BLaER1 treated with 17β-estradiol and CSF1 and Interleukin-3, amounts not matched to agents 10 nM and 100 nM (cell line): ENCODE measurements at regions not wholly inside any gene's neighbourhood (a gene's known extent, or its start where the extent isn't known, plus 50 kb on each side); places are given as distances from the start of the nearest gene placed in this dataset.
"Not testable (repeated sequence)": the region's sequence is repeated elsewhere in the genome, so short reads cannot be mapped to it uniquely, and the experiment has no call there.

Experiments
- H3K27ac ChIP-seq, 11 experiments: shearing (Covaris generic); formaldehyde crosslinking; 2 replicates each; pipeline ENCODE4 v1.8.1; 2022
- H3K27me3 ChIP-seq, 11 experiments: shearing (Covaris generic); formaldehyde crosslinking; 2 replicates each; pipeline ENCODE4 v1.8.1; 2022
- H3K36me3 ChIP-seq, 11 experiments: shearing (Covaris generic); formaldehyde crosslinking; 2 replicates each; pipeline ENCODE4 v1.8.1; 2022
- H3K4me1 ChIP-seq, 10 experiments: shearing (Covaris generic); formaldehyde crosslinking; 2 replicates each; pipeline ENCODE4 v1.8.1; 2022
- H3K4me2 ChIP-seq, 11 experiments: shearing (Covaris generic); formaldehyde crosslinking; 2 replicates each; pipeline ENCODE4 v1.8.1; 2022
- H3K4me3 ChIP-seq, 10 experiments: shearing (Covaris generic); formaldehyde crosslinking; 2 replicates each; pipeline ENCODE4 v1.8.1; 2022
- H3K9ac ChIP-seq, 11 experiments: shearing (Covaris generic); formaldehyde crosslinking; 2 replicates each; pipeline ENCODE4 v1.8.1; 2022
- H3K9me3 ChIP-seq, 11 experiments: shearing (Covaris generic); formaldehyde crosslinking; replicated peaks in 1 of 11; 2 replicates each; pipeline ENCODE4 v1.8.1; 2022
- H4K20me1 ChIP-seq, 11 experiments: shearing (Covaris generic); formaldehyde crosslinking; 2 replicates each; pipeline ENCODE4 v1.8.1; 2022
- Cebpa-rat ChIP-seq, 11 experiments: shearing (Covaris generic); IDR thresholded peaks; 2 replicates each; pipeline ENCODE4 v1.8.1; 2022

GRCh38 chr5:102589661-102590060 is 90.9 kb upstream of the SLCO6A1 start:
- H3K4me3 ChIP-seq: no peak overlapping the region
- no peaks in the 10 kb centered on the region for H3K36me3 ChIP-seq
- no peak overlapping the region for H3K9ac ChIP-seq
- H3K4me1 ChIP-seq: no peaks in the 10 kb centered on the region
- H3K27me3 ChIP-seq: no peaks in the 10 kb centered on the region
- no peak overlapping the region for H3K27ac ChIP-seq
- peaks cover 0 to 17% (median 8%) of the 10 kb centered on the region in 11 experiments; a peak in 16 of 22 replicates for H3K9me3 ChIP-seq
- H3K4me2 ChIP-seq: no peak overlapping the region
- no peaks in the 10 kb centered on the region for H4K20me1 ChIP-seq
- no peak for TF ChIP-seq Cebpa-rat (IDR thresholded peaks at IDR 0.05)

GRCh38 chr5:102590467-102590866 is 91.7 kb upstream of the SLCO6A1 start:
- H3K9ac ChIP-seq: no peak overlapping the region
- no peak overlapping the region for H3K27ac ChIP-seq
- H3K4me2 ChIP-seq: no peak overlapping the region
- no peaks in the 10 kb centered on the region for H3K36me3 ChIP-seq
- H4K20me1 ChIP-seq: no peaks in the 10 kb centered on the region
- no peak overlapping the region for H3K4me3 ChIP-seq
- TF ChIP-seq Cebpa-rat (IDR thresholded peaks at IDR 0.05): no peak
- peaks cover 0 to 17% (median 8%) of the 10 kb centered on the region in 11 experiments; a peak in 16 of 22 replicates for H3K9me3 ChIP-seq
- H3K4me1 ChIP-seq: no peaks in the 10 kb centered on the region
- H3K27me3 ChIP-seq: no peaks in the 10 kb centered on the region

DNA sequence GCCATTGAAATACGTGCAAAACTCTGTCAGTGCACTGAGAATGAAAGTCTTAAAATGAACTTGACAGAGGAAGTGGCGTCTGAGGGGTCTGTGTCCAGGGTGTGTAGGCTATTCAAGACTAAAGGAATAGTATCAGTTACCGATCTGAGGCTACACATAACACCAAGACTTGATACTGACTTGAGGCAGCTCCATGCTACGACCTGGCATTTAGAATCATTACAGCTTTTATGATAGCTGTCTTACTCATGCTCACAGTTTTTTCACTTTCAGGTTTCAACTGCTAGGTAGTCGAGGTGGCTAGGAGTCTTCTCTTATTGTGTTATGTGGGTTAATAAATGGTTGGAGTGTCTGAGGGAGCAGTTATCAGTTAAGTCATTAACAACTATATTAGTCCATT is 92.8 kb upstream of the SLCO6A1 start:
- H4K20me1 ChIP-seq: no peaks in the 10 kb centered on the region
- no peak overlapping the region for H3K9ac ChIP-seq
- H3K27ac ChIP-seq: no peak overlapping the region
- H3K36me3 ChIP-seq: no peaks in the 10 kb centered on the region
- H3K9me3 ChIP-seq: peaks cover 0 to 17% (median 8%) of the 10 kb centered on the region in 11 experiments; a peak in 16 of 22 replicates
- no peak for TF ChIP-seq Cebpa-rat (IDR thresholded peaks at IDR 0.05)
- no peak overlapping the region for H3K4me3 ChIP-seq
- no peaks in the 10 kb centered on the region for H3K27me3 ChIP-seq
- H3K4me2 ChIP-seq: no peak overlapping the region
- H3K4me1 ChIP-seq: no peaks in the 10 kb centered on the region

GRCh38 chr5:102592586-102592985 is 93.8 kb upstream of the SLCO6A1 start:
- not testable (repeated sequence) for H3K27ac ChIP-seq, H3K4me3 ChIP-seq, H3K36me3 ChIP-seq, H3K4me2 ChIP-seq, H3K4me1 ChIP-seq, H3K27me3 ChIP-seq, H4K20me1 ChIP-seq, H3K9ac ChIP-seq
- peaks cover 0 to 17% (median 8%) of the 10 kb centered on the region in 11 experiments; a peak in 16 of 22 replicates for H3K9me3 ChIP-seq

DNA sequence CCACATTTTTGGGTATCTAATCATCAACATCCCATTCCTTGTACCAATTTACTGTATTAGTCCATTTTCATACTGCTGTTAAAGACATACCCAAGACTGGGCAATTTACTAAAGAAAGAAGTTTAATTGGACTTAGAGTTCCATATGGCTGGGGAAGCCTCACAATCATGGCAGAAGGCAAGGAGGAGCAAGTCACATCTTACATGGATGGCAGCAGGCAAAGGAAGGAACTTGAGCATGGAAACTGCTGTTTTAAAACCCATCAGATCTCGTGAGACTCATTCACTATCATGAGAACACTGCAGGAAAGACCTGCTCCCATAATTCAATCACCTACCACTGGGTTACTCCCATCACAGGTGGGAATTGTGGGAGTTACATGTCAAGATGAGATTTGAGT is 95.4 kb upstream of the SLCO6A1 start:
- TF ChIP-seq Cebpa-rat (IDR thresholded peaks at IDR 0.05): no peak
- H3K4me1 ChIP-seq: no peaks in the 10 kb centered on the region
- no peaks in the 10 kb centered on the region for H4K20me1 ChIP-seq
- H3K4me2 ChIP-seq: no peak overlapping the region
- no peaks in the 10 kb centered on the region for H3K36me3 ChIP-seq
- no peaks in the 10 kb centered on the region for H3K27me3 ChIP-seq
- H3K4me3 ChIP-seq: no peak overlapping the region
- no peak overlapping the region for H3K9ac ChIP-seq
- no peak overlapping the region for H3K27ac ChIP-seq
- peaks cover 0 to 17% (median 8%) of the 10 kb centered on the region in 11 experiments; a peak in 16 of 22 replicates for H3K9me3 ChIP-seq

- H3K4me1 ChIP-seq: no peaks in the 10 kb centered on the region
- H3K27me3 ChIP-seq: no peaks in the 10 kb centered on the region
- no peak overlapping the region for H3K4me3 ChIP-seq
- TF ChIP-seq Cebpa-rat (IDR thresholded peaks at IDR 0.05): no peak
- H3K27ac ChIP-seq: no peak overlapping the region
- no peak overlapping the region for H3K4me2 ChIP-seq
- H3K36me3 ChIP-seq: no peaks in the 10 kb centered on the region
- no peaks in the 10 kb centered on the region for H4K20me1 ChIP-seq
- no peak overlapping the region for H3K9ac ChIP-seq
- H3K9me3 ChIP-seq: peaks cover 0 to 17% (median 8%) of the 10 kb centered on the region in 11 experiments; a peak in 16 of 22 replicates
Measured at GRCh38 chr5:102595332-102595731, 96.5 kb upstream of the SLCO6A1 start.

- H3K4me2 ChIP-seq: 0 out of 22 replicates have a peak overlapping the region, but pooled peaks of 1 of the 11 experiments have one; percentile 1
- H3K4me1 ChIP-seq: no peaks in the 10 kb centered on the region
- no peak for TF ChIP-seq Cebpa-rat (IDR thresholded peaks at IDR 0.05)
- H3K27ac ChIP-seq: no peak overlapping the region
- no peaks in the 10 kb centered on the region for H3K27me3 ChIP-seq
- H3K9ac ChIP-seq: no peak overlapping the region
- no peak overlapping the region for H3K4me3 ChIP-seq
- H4K20me1 ChIP-seq: no peaks in the 10 kb centered on the region
- H3K36me3 ChIP-seq: no peaks in the 10 kb centered on the region
- peaks cover 0 to 17% (median 8%) of the 10 kb centered on the region in 11 experiments; a peak in 16 of 22 replicates for H3K9me3 ChIP-seq
Measured at GRCh38 chr5:102596113-102596512, 97.3 kb upstream of the SLCO6A1 start.

DNA sequence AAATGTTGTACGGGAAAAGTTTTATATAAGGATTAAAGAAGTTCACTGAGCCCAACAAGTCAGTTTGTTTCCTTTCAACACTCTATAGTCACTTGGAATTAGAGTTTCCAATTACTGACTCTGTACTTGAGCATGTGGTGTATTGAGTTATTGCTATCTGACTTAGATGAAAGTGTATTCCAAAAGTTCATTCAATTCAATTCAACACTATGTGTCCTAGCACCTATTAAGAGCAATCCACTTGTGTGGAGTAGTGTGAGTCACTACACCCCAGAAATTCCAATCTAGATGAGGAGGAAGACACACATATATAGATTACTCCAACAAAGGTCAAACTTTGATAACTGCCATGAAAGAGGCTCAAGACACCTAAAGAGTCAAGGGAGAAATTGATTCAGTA is 98.2 kb upstream of the SLCO6A1 start:
- Histone ChIP-seq H3K27me3 (no peaks in the 10 kb centered on the region), H3K4me3 (no peak overlapping the region), H3K9me3 (peaks cover 0 to 17% (median 8%) of the 10 kb centered on the region in 11 experiments; a peak in 16 of 22 replicates), H3K4me1 (peaks cover 0 to under 1% (median 0%) of the 10 kb centered on the region in 10 experiments; a peak in 2 of 20 replicates), H3K4me2 (no peak overlapping the region), H4K20me1 (no peaks in the 10 kb centered on the region), H3K27ac (no peak overlapping the region), H3K9ac (no peak overlapping the region), H3K36me3 (no peaks in the 10 kb centered on the region)
- TF ChIP-seq Cebpa-rat (IDR thresholded peaks at IDR 0.05): no peak

DNA sequence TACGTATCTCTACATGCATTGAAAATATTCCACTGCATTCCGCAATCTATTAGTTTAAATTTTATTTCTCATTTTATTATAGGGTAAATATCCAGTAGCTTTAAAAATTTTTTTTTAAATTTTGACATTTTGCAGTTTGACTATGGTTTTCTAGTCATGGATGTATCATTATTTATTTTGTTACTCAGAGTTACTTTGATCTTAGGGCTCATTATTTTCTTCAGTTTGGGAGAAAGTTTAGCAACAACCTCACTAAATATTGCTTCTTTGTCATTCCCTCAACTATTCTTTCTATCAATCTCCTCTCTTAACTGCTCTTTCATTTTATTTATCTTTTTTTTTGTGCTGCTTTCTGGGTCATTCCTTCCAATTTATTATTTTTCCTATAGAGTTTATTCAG is 100.5 kb upstream of the SLCO6A1 start:
- peaks cover 0 to 4% (median 0%) of the 10 kb centered on the region in 10 experiments; a peak in 2 of 20 replicates for H3K4me1 ChIP-seq
- no peaks in the 10 kb centered on the region for H3K27me3 ChIP-seq
- no peaks in the 10 kb centered on the region for H4K20me1 ChIP-seq
- H3K4me3 ChIP-seq: no peak overlapping the region
- peaks cover 0 to 6% (median 3%) of the 10 kb centered on the region in 11 experiments; a peak in 15 of 22 replicates for H3K9me3 ChIP-seq
- no peak overlapping the region for H3K9ac ChIP-seq
- H3K4me2 ChIP-seq: no peak overlapping the region
- no peak for TF ChIP-seq Cebpa-rat (IDR thresholded peaks at IDR 0.05)
- H3K36me3 ChIP-seq: no peaks in the 10 kb centered on the region
- no peak overlapping the region for H3K27ac ChIP-seq

GRCh38 chr5:102600964-102601363 is 102.2 kb upstream of the SLCO6A1 start:
- Histone ChIP-seq H3K27ac (no peak overlapping the region), H3K4me2 (no peak overlapping the region), H3K36me3 (no peaks in the 10 kb centered on the region), H3K27me3 (no peaks in the 10 kb centered on the region), H3K4me3 (no peak overlapping the region), H3K4me1 (peaks cover 0 to 4% (median 0%) of the 10 kb centered on the region in 10 experiments; a peak in 2 of 20 replicates), H3K9me3 (no peaks in the 10 kb centered on the region), H4K20me1 (no peaks in the 10 kb centered on the region), H3K9ac (no peak overlapping the region)
- no peak for TF ChIP-seq Cebpa-rat (IDR thresholded peaks at IDR 0.05)
